ENCODE measurements at regions not wholly inside any gene's neighbourhood (a gene's known extent, or its start where the extent isn't known, plus 50 kb on each side); places are given as distances from the start of the nearest gene placed in this dataset.

DNA sequence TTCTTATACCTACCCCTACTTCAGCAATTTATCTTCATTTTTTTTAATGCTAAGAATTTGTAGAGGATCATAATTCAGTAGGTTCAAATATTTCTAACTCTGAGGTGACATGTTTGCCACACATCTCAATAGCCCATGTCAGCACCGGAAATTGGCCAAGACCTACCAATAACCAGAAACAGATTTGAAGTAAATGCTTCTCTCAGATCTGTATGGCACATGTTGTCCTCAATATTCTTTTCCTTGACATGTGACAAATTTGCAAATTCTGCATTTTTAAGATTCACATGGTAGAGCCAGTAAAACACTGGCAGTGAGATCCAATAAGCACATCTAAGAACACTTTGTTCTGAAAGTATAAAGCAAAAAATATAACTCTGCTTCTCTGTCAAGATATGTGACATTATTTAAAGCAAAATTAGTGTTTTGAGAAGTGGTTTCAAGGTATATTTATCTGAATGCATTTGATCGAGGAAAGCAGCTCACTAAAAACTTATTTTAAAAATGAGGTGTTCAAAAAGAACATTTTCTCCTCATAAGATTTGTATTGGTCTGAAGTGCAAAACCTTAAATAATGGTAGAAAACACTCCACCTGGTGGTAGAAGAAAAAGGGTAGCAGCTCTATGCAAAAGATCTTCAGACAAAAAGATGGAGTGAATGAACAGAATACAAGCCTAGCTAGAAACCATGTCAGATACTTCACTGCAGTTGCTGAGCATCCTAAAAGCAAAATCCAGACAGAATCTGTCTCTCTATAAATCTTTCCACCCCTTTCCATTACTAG is 513.8 kb upstream of the FAM241A start:
- Mint-ChIP-seq H3K4me1 (peaks cover 27% of the 10 kb centered on the region), H3K36me3 (peaks cover 6% of the 10 kb centered on the region), H3K27me3 (ENCODE audit: low read depth) (no peaks in the 10 kb centered on the region), H3K4me3 (no peak overlapping the region), H3K9me3 (peaks cover 9% of the 10 kb centered on the region), H3K27ac (no peak overlapping the region)
- TF ChIP-seq, protein P1, sequence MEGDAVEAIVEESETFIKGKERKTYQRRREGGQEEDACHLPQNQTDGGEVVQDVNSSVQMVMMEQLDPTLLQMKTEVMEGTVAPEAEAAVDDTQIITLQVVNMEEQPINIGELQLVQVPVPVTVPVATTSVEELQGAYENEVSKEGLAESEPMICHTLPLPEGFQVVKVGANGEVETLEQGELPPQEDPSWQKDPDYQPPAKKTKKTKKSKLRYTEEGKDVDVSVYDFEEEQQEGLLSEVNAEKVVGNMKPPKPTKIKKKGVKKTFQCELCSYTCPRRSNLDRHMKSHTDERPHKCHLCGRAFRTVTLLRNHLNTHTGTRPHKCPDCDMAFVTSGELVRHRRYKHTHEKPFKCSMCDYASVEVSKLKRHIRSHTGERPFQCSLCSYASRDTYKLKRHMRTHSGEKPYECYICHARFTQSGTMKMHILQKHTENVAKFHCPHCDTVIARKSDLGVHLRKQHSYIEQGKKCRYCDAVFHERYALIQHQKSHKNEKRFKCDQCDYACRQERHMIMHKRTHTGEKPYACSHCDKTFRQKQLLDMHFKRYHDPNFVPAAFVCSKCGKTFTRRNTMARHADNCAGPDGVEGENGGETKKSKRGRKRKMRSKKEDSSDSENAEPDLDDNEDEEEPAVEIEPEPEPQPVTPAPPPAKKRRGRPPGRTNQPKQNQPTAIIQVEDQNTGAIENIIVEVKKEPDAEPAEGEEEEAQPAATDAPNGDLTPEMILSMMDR (IDR thresholded peaks at IDR 0.05; ENCODE audit: unreplicated experiment) = peak; percentile 71
- DNase-seq (ENCODE audit: low spot score in 2 of 2, unreplicated experiment in 2 of 2) = no peak

DNA sequence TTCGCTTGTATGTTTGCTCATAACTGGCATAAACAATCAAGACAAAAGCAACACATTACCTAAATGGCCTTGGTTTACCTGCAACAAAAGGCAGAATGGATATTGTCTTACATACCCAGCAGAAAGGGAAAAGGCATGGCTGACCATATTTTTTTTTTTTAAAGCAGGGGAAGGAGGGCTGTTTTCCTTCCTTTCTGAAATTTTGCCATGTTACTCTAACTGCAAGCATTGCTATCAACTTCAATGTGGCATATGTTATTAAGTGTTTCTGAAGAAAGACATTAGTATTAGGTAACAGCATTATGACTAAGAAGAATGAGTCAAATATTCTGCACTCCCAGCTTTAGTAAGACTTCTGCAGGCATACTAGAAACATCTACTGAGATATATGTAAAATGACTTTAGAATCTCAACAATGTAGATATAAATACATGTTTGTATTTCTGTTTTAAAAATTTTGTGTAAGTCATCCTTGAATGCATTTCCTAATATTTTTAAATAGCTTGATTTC is 512.6 kb upstream of the FAM241A start:
- TF ChIP-seq, protein P1 (IDR thresholded peaks at IDR 0.05; ENCODE audit: unreplicated experiment) = no peak

DNA sequence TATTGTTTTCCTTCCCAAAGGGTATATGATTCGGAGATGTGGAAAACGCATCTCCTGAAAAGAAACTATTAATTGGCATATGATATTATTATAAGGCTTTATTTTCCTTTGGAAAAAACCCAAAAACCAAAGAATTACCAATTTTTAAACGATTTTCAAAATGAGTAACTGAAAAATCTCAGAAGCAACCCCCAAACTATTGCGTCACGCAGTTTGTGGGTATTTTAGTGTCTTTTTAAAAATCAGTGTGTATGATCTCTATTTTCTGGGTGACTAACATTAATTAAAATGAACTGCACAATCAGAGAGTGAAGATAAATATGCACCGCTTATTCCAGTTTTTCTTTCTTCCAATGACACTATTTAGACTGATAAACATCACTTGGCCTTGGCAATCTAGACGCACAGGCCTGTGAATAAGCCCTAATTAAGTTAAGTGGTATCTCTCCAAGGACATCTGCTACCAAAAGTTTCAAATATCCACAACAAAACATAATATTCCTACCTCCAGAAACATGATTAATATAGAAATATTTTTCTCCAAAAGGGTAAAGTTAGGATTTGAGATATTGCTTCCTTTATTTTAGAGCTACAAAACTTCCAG is 511.5 kb upstream of the FAM241A start:
- Mint-ChIP-seq H3K27me3 (ENCODE audit: low read depth) (no peaks in the 10 kb centered on the region), H3K9me3 (no peaks in the 10 kb centered on the region), H3K4me1 (peaks cover 36% of the 10 kb centered on the region), H3K36me3 (no peaks in the 10 kb centered on the region), H3K27ac (no peak overlapping the region), H3K4me3 (no peak overlapping the region)
- DNase-seq (ENCODE audit: low spot score in 2 of 2, unreplicated experiment in 2 of 2) = no peak
- TF ChIP-seq, protein P1 (IDR thresholded peaks at IDR 0.05; ENCODE audit: unreplicated experiment) = no peak

More for the DNA sequence above, 512.6 kb upstream of the FAM241A start:
- Mint-ChIP-seq H3K9me3 (no peaks in the 10 kb centered on the region), H3K36me3 (no peaks in the 10 kb centered on the region), H3K4me3 (no peak overlapping the region), H3K27ac (no peak overlapping the region), H3K4me1 (peaks cover 31% of the 10 kb centered on the region), H3K27me3 (ENCODE audit: low read depth) (no peaks in the 10 kb centered on the region)
- no peak for DNase-seq (ENCODE audit: low spot score in 2 of 2, unreplicated experiment in 2 of 2)

DNA sequence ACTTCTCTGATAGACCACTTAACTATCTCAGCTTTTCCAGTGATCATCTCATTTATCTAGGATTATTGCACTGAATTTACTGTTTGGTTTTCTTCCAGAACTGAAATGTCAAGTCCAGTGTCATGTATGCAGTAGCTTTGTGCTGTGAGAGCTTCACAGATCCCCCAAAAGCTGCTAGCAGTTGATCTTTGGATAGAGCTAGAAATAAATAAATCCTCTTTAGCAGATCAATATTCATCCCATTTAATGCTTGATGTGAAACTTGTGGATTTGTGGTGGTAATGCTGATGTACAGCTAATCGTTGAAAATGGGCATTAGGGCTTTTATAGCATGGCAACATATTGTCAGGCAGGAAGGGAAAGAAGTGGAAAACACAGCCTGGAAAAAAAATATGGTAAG is 509.6 kb upstream of the FAM241A start:
- no peaks in the 10 kb centered on the region for H3K9me3 Mint-ChIP-seq
- no peak overlapping the region for H3K27ac Mint-ChIP-seq
- TF ChIP-seq, protein P1 (IDR thresholded peaks at IDR 0.05; ENCODE audit: unreplicated experiment) = no peak
- no peaks in the 10 kb centered on the region for H3K27me3 Mint-ChIP-seq (ENCODE audit: low read depth)
- H3K4me1 Mint-ChIP-seq = peaks cover 40% of the 10 kb centered on the region
- H3K4me3 Mint-ChIP-seq = no peak overlapping the region
- H3K36me3 Mint-ChIP-seq = no peaks in the 10 kb centered on the region
- no peak for DNase-seq (ENCODE audit: low spot score in 2 of 2, unreplicated experiment in 2 of 2)

DNA sequence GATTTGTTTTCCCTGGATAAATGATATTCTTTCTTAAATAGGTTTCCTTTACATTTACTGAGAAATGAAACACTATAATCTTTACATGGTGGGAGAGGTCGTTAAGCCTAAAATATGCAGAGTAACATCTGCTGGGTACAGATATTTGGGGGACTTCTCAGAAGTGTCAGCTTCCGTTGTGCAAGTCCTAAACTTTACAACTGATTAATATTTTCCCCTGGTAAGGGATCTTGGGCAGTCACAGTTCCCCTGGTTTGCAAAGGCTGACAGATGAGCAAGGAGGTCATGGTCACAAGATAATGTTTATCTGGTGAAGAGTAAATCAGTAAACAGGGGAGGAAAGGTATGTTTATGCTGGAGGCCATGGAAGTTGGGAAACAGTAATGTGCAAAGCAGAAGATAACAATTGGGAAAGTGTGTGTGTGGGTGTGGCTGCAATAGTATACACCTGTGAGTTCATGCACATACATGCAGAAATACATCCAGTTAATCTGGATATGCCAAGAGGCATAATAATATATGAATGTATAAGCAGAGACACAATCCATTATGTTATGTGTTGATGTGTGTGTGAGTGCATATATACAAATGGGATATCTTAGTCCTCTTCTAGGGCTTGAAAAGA is 508.2 kb upstream of the FAM241A start:
- no peak overlapping the region for H3K4me3 Mint-ChIP-seq
- DNase-seq (ENCODE audit: low spot score in 2 of 2, unreplicated experiment in 2 of 2) = no peak
- H3K4me1 Mint-ChIP-seq = peaks cover 37% of the 10 kb centered on the region
- H3K36me3 Mint-ChIP-seq = no peaks in the 10 kb centered on the region
- no peaks in the 10 kb centered on the region for H3K27me3 Mint-ChIP-seq (ENCODE audit: low read depth)
- no peaks in the 10 kb centered on the region for H3K9me3 Mint-ChIP-seq
- no peak overlapping the region for H3K27ac Mint-ChIP-seq
- TF ChIP-seq, protein P1 (IDR thresholded peaks at IDR 0.05; ENCODE audit: unreplicated experiment) = no peak
